ENCODE measurements at regions not wholly inside any gene's neighbourhood (a gene's known extent, or its start where the extent isn't known, plus 50 kb on each side); places are given as distances from the start of the nearest gene placed in this dataset.

- Mint-ChIP-seq H3K9me3 (ENCODE audit: insufficient read depth) (no peaks in the 10 kb centered on the region), H3K27me3 (no peaks in the 10 kb centered on the region), H3K4me3 (no peak overlapping the region), H3K4me1 (peaks cover 23% of the 10 kb centered on the region), H3K27ac (no peak overlapping the region)
- TF ChIP-seq CTCF (IDR thresholded peaks at IDR 0.05), result no peak
- no peak for DNase-seq
- no peak for ATAC-seq (ENCODE audit: low read depth)
- Histone ChIP-seq H2AFZ (ENCODE audit: insufficient read depth, low read depth, low read length, poor library complexity, severe bottlenecking) (no peak overlapping the region), H3K27me3 (replicated peaks in 1 of 4; ENCODE audit: control extremely low read depth in 1 of 4, control insufficient read depth in 3 of 4, insufficient read depth in 4 of 4, low read length in 3 of 4) (no peaks in the 10 kb centered on the region), H3K9me3 (ENCODE audit: control extremely low read depth in 1 of 3, control insufficient read depth in 2 of 3, insufficient read depth in 1 of 3, low read length in 2 of 3) (no peaks in the 10 kb centered on the region), H3K4me2 (replicated peaks; ENCODE audit: low read depth, low read length, poor library complexity, severe bottlenecking) (no peak overlapping the region), H3K27ac (ENCODE audit: low read length in 2 of 2) (no peak overlapping the region), H3K9ac (ENCODE audit: low read length) (no peak overlapping the region), H3K4me3 (ENCODE audit: control extremely low read depth in 1 of 5, extremely low read depth in 1 of 5, insufficient read depth in 1 of 5, low read depth in 2 of 5, low read length in 4 of 5) (no peak overlapping the region), H3K36me3 (replicated peaks in 1 of 2; ENCODE audit: control extremely low read depth in 1 of 2, control insufficient read depth in 1 of 2, extremely low read depth in 1 of 2, insufficient read depth in 2 of 2, low read length in 1 of 2) (no peaks in the 10 kb centered on the region), H3K79me2 (ENCODE audit: control insufficient read depth, insufficient read depth, low read length) (peaks cover 18% of the 10 kb centered on the region), H3K4me1 (ENCODE audit: control insufficient read depth in 2 of 2, insufficient read depth in 2 of 2, low read length in 2 of 2) (peaks cover 17 to 18% of the 10 kb centered on the region in 2 donors), H4K20me1 (ENCODE audit: control insufficient read depth, insufficient read depth, low read length, poor library complexity, severe bottlenecking) (peaks cover 11% of the 10 kb centered on the region)
- CTCF ChIA-PET, result interaction anchor here (1.1 kb wide), 1 partner anchor 13 kb away, joined by 3 read pairs; no protein-coding TSS in a partner anchor
- WGBS (ENCODE audit: insufficient coverage), result 100% methylated on average over 2 of the region's 4 CpGs
- POLR2A ChIA-PET, result no interaction called here
- intact Hi-C loops (cut with micrococcal nuclease), result no loop called here
These were observed 84.3 kb upstream of the FOXN3 start for GRCh38 chr14:89501381-89501780.

- no peak overlapping the region for H3K4me3 Mint-ChIP-seq
- intact Hi-C loops (cut with micrococcal nuclease), result no loop called here
- no peak for TF ChIP-seq EZH2 (IDR thresholded peaks at IDR 0.05; ENCODE audit: borderline replicate concordance, insufficient read depth, low read depth, low read length, poor library complexity, severe bottlenecking)
- DNase-seq (no peak), ATAC-seq (ENCODE audit: low read depth) (no peak)
- Histone ChIP-seq H3K36me3 (replicated peaks in 1 of 2; ENCODE audit: control extremely low read depth in 1 of 2, control insufficient read depth in 1 of 2, extremely low read depth in 1 of 2, insufficient read depth in 2 of 2, low read length in 1 of 2) (no peaks in the 10 kb centered on the region), H4K20me1 (ENCODE audit: control insufficient read depth, insufficient read depth, low read length, poor library complexity, severe bottlenecking) (peaks cover 11% of the 10 kb centered on the region), H3K27ac (ENCODE audit: low read length in 2 of 2) (no peak overlapping the region), H3K4me3 (ENCODE audit: control extremely low read depth in 1 of 5, extremely low read depth in 1 of 5, insufficient read depth in 1 of 5, low read depth in 2 of 5, low read length in 4 of 5) (no peak overlapping the region), H3K27me3 (replicated peaks in 1 of 4; ENCODE audit: control extremely low read depth in 1 of 4, control insufficient read depth in 3 of 4, insufficient read depth in 4 of 4, low read length in 3 of 4) (no peaks in the 10 kb centered on the region), H3K79me2 (ENCODE audit: control insufficient read depth, insufficient read depth, low read length) (peaks cover 20% of the 10 kb centered on the region), H3K4me1 (ENCODE audit: control insufficient read depth in 2 of 2, insufficient read depth in 2 of 2, low read length in 2 of 2) (peaks cover 17 to 18% of the 10 kb centered on the region in 2 donors), H3K9me3 (ENCODE audit: control extremely low read depth in 1 of 3, control insufficient read depth in 2 of 3, insufficient read depth in 1 of 3, low read length in 2 of 3) (no peaks in the 10 kb centered on the region), H2AFZ (ENCODE audit: insufficient read depth, low read depth, low read length, poor library complexity, severe bottlenecking) (no peak overlapping the region), H3K9ac (ENCODE audit: low read length) (no peak overlapping the region), H3K4me2 (replicated peaks; ENCODE audit: low read depth, low read length, poor library complexity, severe bottlenecking) (no peak overlapping the region)
- H3K27me3 Mint-ChIP-seq, result no peaks in the 10 kb centered on the region
- H3K4me1 Mint-ChIP-seq, result peaks cover 27% of the 10 kb centered on the region
- 100% methylated on average over 3 of the region's 3 CpGs for WGBS (ENCODE audit: insufficient coverage)
- ChIA-PET POLR2A (no interaction called here), CTCF (no interaction called here)
- H3K27ac Mint-ChIP-seq, result no peak overlapping the region
- H3K9me3 Mint-ChIP-seq (ENCODE audit: insufficient read depth), result no peaks in the 10 kb centered on the region
These were observed 83.3 kb upstream of the FOXN3 start for GRCh38 chr14:89500303-89500702.

Measured in B cell (primary cell).